PC-3 (cell line): ENCODE measurements at regions not wholly inside any gene's neighbourhood (a gene's known extent, or its start where the extent isn't known, plus 50 kb on each side); places are given as distances from the start of the nearest gene placed in this dataset.

ENCODE experiments used
- CTCF ChIP-seq: fragments of 300-600 bp; sonication (generic); conservative IDR thresholded peaks from 2 replicates; pipeline ENCODE4 v1.5.1; 2017; ENCODE audit warnings: antibody characterized with exemption, low read depth, mild to moderate bottlenecking, low read length
- EZH2 ChIP-seq: fragments of 300-600 bp; sonication (generic); IDR thresholded peaks from one replicate; pipeline ENCODE4 v1.6.1; 2017; ENCODE audit warnings: antibody characterized with exemption, mild to moderate bottlenecking, low read length; ENCODE audit not compliant: unreplicated experiment

GRCh38 chr1:199746666-199747384, 280.7 kb upstream of the NR5A2 start:
- TF ChIP-seq CTCF (no peak), EZH2 (no peak)
